ENCODE measurements at regions not wholly inside any gene's neighbourhood (a gene's known extent, or its start where the extent isn't known, plus 50 kb on each side); places are given as distances from the start of the nearest gene placed in this dataset.

DNA sequence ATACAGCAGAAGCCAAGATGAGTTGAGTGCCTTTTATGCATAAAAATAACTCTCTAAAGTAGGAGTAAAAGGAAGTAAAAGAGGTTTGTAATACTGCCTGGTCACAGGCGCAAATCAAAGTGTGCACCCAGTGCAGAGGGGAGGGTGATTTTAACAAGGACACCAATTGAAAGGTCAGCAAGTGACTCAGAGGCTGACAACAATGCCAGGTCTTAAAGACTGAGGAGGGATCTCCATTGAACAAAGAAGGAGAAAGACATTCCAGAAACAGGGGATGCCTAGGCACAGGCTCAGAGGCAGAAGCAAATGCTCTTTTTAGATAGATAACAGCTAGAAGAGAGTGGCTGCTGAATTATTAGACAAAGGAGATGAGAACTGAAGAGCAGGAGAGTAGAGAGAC, 297.4 kb upstream of the VCX start:
- no peak for TF ChIP-seq POLR2AphosphoS5 (IDR thresholded peaks at IDR 0.05)
- TF ChIP-seq, protein P1, sequence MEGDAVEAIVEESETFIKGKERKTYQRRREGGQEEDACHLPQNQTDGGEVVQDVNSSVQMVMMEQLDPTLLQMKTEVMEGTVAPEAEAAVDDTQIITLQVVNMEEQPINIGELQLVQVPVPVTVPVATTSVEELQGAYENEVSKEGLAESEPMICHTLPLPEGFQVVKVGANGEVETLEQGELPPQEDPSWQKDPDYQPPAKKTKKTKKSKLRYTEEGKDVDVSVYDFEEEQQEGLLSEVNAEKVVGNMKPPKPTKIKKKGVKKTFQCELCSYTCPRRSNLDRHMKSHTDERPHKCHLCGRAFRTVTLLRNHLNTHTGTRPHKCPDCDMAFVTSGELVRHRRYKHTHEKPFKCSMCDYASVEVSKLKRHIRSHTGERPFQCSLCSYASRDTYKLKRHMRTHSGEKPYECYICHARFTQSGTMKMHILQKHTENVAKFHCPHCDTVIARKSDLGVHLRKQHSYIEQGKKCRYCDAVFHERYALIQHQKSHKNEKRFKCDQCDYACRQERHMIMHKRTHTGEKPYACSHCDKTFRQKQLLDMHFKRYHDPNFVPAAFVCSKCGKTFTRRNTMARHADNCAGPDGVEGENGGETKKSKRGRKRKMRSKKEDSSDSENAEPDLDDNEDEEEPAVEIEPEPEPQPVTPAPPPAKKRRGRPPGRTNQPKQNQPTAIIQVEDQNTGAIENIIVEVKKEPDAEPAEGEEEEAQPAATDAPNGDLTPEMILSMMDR (IDR thresholded peaks at IDR 0.05): no peak
- TF ChIP-seq POLR2A (IDR thresholded peaks at IDR 0.05): no peak
